Stomach (tissue), 4 donors: ENCODE measurements at regions not wholly inside any gene's neighbourhood (a gene's known extent, or its start where the extent isn't known, plus 50 kb on each side); places are given as distances from the start of the nearest gene placed in this dataset.

Experiments used
- EP300 ChIP-seq: sonication (generic); formaldehyde crosslinking; IDR thresholded peaks from one replicate; pipeline ENCODE4 v1.6.1; 2017; ENCODE audit warnings: antibody characterized with exemption
- TF ChIP-seq, protein P1 (sequence below), 7 experiments: fragments of 450-650 bp in 4 of 7; fragments of 200-600 bp in 3 of 7; sonication (generic) in 3 of 7; IDR thresholded peaks; one replicate each; pipeline ENCODE4 v1.5.1; 2016 to 2019; ENCODE audit warnings: antibody characterized with exemption in 7 of 7, control low read depth in 2 of 7, mild to moderate bottlenecking in 1 of 7

DNA sequence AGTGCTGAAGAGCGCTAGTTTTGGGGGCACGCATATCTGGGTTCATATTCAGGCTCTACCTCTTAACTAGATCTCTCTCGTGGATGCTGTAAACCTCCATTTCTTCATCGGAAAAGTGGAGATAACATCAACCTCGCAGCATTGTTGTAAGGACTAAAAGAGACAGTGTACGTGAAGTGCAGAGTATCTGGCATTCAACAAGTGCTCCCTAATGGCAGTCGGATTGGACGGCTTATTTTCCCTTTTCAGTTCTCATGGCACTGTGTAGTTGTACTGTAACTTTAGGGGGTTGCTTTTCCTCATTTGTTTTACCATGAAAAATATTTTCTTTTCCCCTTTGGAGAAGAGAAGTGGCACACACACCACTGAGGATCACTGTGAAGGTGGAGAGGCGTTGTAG lies 51.4 kb upstream of the ESX1 start:
- TF ChIP-seq, protein P1, sequence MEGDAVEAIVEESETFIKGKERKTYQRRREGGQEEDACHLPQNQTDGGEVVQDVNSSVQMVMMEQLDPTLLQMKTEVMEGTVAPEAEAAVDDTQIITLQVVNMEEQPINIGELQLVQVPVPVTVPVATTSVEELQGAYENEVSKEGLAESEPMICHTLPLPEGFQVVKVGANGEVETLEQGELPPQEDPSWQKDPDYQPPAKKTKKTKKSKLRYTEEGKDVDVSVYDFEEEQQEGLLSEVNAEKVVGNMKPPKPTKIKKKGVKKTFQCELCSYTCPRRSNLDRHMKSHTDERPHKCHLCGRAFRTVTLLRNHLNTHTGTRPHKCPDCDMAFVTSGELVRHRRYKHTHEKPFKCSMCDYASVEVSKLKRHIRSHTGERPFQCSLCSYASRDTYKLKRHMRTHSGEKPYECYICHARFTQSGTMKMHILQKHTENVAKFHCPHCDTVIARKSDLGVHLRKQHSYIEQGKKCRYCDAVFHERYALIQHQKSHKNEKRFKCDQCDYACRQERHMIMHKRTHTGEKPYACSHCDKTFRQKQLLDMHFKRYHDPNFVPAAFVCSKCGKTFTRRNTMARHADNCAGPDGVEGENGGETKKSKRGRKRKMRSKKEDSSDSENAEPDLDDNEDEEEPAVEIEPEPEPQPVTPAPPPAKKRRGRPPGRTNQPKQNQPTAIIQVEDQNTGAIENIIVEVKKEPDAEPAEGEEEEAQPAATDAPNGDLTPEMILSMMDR (IDR thresholded peaks at IDR 0.05) = no peak
- no peak for TF ChIP-seq EP300
